ENCODE measurements at regions not wholly inside any gene's neighbourhood (a gene's known extent, or its start where the extent isn't known, plus 50 kb on each side); places are given as distances from the start of the nearest gene placed in this dataset.

DNA sequence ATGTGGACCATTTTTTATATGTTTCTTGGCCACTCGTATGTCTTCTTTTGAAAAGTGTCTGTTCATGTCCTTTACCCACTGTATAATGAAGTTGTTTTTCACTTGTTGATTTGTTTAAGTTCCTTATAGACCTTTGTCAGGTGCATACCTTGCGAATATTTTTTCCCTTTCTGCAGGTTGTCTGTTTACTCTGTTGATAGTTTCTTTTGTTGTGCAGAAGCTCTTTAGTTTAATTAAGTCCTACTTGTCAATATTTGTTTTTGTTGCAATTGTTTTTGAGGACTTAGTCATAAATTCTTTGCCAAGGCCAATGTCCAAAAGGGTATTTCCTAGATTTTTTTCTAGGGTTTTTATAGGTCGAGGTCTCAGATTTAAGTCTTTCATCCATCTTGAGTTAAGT is 66.2 kb downstream of the UNC5CL start (continued):
- TF ChIP-seq PAX8 (CRISPR knock-in tag; IDR thresholded peaks at IDR 0.05; ENCODE audit: borderline replicate concordance) (no peak), ZKSCAN1 (IDR thresholded peaks at IDR 0.05; ENCODE audit: low read length) (no peak), TEAD2 (CRISPR knock-in tag; IDR thresholded peaks at IDR 0.05) (no peak), ZFP36L2 (CRISPR knock-in tag; IDR thresholded peaks at IDR 0.05) (no peak), MIXL1 (CRISPR knock-in tag; IDR thresholded peaks at IDR 0.05) (peak; percentile 62; the same call in 1 of the 2 replicates), PAWR (CRISPR knock-in tag; IDR thresholded peaks at IDR 0.05; ENCODE audit: borderline replicate concordance) (no peak), ZFP62 (CRISPR knock-in tag; IDR thresholded peaks at IDR 0.05) (no peak), NFYC (CRISPR knock-in tag; IDR thresholded peaks at IDR 0.05) (no peak), SMAD3 (CRISPR knock-in tag; IDR thresholded peaks at IDR 0.05) (no peak), ZNF33B (CRISPR knock-in tag; IDR thresholded peaks at IDR 0.05) (no peak), ZNF382 (CRISPR knock-in tag; IDR thresholded peaks at IDR 0.05; ENCODE audit: borderline replicate concordance) (no peak), HOXA3 (CRISPR knock-in tag; IDR thresholded peaks at IDR 0.05) (no peak), ZIK1 (CRISPR knock-in tag; IDR thresholded peaks at IDR 0.05; ENCODE audit: borderline replicate concordance, low read depth) (no peak), CREM (IDR thresholded peaks at IDR 0.05) (peak; percentile 40; the same call in 1 of the 2 replicates), CREM (CRISPR knock-in tag; IDR thresholded peaks at IDR 0.05) (no peak), RFX3 (CRISPR knock-in tag; IDR thresholded peaks at IDR 0.05) (no peak), GABPB1 (CRISPR knock-in tag; IDR thresholded peaks at IDR 0.05) (no peak), ZNF678 (CRISPR knock-in tag; IDR thresholded peaks at IDR 0.05) (no peak), AGO1 (IDR thresholded peaks at IDR 0.05; ENCODE audit: low read depth, low read length, poor library complexity, severe bottlenecking) (no peak), ZNF749 (CRISPR knock-in tag; IDR thresholded peaks at IDR 0.05; ENCODE audit: borderline replicate concordance) (no peak), SMARCC2 (IDR thresholded peaks at IDR 0.05) (peak; percentile 94), ISX (CRISPR knock-in tag; conservative IDR thresholded peaks at IDR 0.05) (no peak)
- TF ChIP-seq, protein P1, sequence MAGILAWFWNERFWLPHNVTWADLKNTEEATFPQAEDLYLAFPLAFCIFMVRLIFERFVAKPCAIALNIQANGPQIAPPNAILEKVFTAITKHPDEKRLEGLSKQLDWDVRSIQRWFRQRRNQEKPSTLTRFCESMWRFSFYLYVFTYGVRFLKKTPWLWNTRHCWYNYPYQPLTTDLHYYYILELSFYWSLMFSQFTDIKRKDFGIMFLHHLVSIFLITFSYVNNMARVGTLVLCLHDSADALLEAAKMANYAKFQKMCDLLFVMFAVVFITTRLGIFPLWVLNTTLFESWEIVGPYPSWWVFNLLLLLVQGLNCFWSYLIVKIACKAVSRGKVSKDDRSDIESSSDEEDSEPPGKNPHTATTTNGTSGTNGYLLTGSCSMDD (CRISPR knock-in tag; IDR thresholded peaks at IDR 0.05), result no peak
- TF ChIP-seq, protein P2, sequence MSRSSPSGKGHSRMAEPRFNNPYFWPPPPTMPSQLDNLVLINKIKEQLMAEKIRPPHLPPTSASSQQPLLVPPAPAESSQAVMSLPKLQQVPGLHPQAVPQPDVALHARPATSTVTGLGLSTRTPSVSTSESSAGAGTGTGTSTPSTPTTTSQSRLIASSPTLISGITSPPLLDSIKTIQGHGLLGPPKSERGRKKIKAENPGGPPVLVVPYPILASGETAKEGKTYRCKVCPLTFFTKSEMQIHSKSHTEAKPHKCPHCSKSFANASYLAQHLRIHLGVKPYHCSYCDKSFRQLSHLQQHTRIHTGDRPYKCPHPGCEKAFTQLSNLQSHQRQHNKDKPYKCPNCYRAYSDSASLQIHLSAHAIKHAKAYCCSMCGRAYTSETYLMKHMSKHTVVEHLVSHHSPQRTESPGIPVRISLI (CRISPR knock-in tag; IDR thresholded peaks at IDR 0.05; ENCODE audit: borderline replicate concordance), result no peak
- TF ChIP-seq, protein P3, sequence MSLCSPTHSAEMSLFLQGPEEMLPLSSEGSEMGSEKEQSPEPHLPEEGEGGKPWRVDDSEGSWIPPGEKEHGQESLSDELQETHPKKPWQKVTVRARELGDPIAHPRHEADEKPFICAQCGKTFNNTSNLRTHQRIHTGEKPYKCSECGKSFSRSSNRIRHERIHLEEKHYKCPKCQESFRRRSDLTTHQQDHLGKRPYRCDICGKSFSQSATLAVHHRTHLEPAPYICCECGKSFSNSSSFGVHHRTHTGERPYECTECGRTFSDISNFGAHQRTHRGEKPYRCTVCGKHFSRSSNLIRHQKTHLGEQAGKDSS (CRISPR knock-in tag; IDR thresholded peaks at IDR 0.05; ENCODE audit: borderline replicate concordance, low read depth), result no peak
- TF ChIP-seq, protein P4, sequence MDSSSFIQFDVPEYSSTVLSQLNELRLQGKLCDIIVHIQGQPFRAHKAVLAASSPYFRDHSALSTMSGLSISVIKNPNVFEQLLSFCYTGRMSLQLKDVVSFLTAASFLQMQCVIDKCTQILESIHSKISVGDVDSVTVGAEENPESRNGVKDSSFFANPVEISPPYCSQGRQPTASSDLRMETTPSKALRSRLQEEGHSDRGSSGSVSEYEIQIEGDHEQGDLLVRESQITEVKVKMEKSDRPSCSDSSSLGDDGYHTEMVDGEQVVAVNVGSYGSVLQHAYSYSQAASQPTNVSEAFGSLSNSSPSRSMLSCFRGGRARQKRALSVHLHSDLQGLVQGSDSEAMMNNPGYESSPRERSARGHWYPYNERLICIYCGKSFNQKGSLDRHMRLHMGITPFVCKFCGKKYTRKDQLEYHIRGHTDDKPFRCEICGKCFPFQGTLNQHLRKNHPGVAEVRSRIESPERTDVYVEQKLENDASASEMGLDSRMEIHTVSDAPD (CRISPR knock-in tag; IDR thresholded peaks at IDR 0.05), result no peak
- TF ChIP-seq, protein P5, sequence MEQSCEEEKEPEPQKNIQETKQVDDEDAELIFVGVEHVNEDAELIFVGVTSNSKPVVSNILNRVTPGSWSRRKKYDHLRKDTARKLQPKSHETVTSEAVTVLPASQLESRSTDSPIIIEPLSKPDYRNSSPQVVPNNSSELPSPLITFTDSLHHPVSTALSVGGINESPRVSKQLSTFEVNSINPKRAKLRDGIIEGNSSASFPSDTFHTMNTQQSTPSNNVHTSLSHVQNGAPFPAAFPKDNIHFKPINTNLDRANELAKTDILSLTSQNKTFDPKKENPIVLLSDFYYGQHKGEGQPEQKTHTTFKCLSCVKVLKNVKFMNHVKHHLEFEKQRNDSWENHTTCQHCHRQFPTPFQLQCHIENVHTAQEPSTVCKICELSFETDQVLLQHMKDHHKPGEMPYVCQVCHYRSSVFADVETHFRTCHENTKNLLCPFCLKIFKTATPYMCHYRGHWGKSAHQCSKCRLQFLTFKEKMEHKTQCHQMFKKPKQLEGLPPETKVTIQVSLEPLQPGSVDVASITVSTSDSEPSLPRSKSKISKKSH (CRISPR knock-in tag; IDR thresholded peaks at IDR 0.05; ENCODE audit: borderline replicate concordance), result no peak
